ENCODE measurements at regions not wholly inside any gene's neighbourhood (a gene's known extent, or its start where the extent isn't known, plus 50 kb on each side); places are given as distances from the start of the nearest gene placed in this dataset.

- TF ChIP-seq EZH2 (IDR thresholded peaks at IDR 0.05) (no peak), CTCF (IDR thresholded peaks at IDR 0.05 in 2 of 3, conservative IDR thresholded peaks at IDR 0.05 in 1 of 3; ENCODE audit: borderline replicate concordance in 1 of 3, insufficient read depth in 1 of 3, low read depth in 2 of 3, low read length in 2 of 3) (no peak), POLR2A (IDR thresholded peaks at IDR 0.05; ENCODE audit: borderline replicate concordance, extremely low read depth, insufficient read depth, insufficient read length) (no peak), ZFX (IDR thresholded peaks at IDR 0.05) (no peak), ZNF274 (IDR thresholded peaks at IDR 0.05; ENCODE audit: low read depth, low read length) (no peak), POLR2AphosphoS5 (IDR thresholded peaks at IDR 0.05; ENCODE audit: low read depth, low read length) (no peak), YY1 (IDR thresholded peaks at IDR 0.05; ENCODE audit: extremely low read depth, insufficient replicate concordance, low read depth, low read length) (no peak)
Measured at GRCh38 chr4:117704721-117705120, 329.6 kb upstream of the NDST3 start.

Data from HCT116 (cell line).